Endothelial cell of umbilical vein (primary cell): ENCODE measurements at regions not wholly inside any gene's neighbourhood (a gene's known extent, or its start where the extent isn't known, plus 50 kb on each side); places are given as distances from the start of the nearest gene placed in this dataset.

ENCODE experiments used
- BruUV-seq: library from RNA; stranded (reverse); fragments of 400-500 nt; replicated peaks from 2 replicates; lab custom pipeline; 2021; lab: Mats Ljungman, UMichigan
- CTCF ChIA-PET: fragments of 300-600, 350-600 bp; sonication (Branson Sonifier 250); formaldehyde crosslinking; loops from one replicate; lab custom pipeline; 2021; ENCODE audit warnings: antibody characterized with exemption, inconsistent platforms; lab: Charles Lee
- POLR2A ChIA-PET: fragments of 300-600, 350-600 bp; sonication (Branson Sonifier 250); formaldehyde crosslinking; loops from one replicate; lab custom pipeline; 2021; ENCODE audit warnings: antibody characterized with exemption, inconsistent platforms; lab: Charles Lee
- DNase-seq: peaks from one replicate; pipeline ENCODE4 v3.0.0-alpha.2; 2011; ENCODE audit warnings: low read depth, low spot score
- FAIRE-seq: peaks from 2 replicates; lab custom pipeline; 2011; peaks lifted over from hg19 to GRCh38; lab: Jason Lieb, UNC
- H2AFZ ChIP-seq: 2 replicates; pipeline ENCODE4 v1.6.0; 2012; ENCODE audit warnings: low read depth, low read length, control low read depth, inconsistent platforms
- H3K27ac ChIP-seq: 2 replicates; pipeline ENCODE4 v1.5.1; 2011; ENCODE audit warnings: low read depth, mild to moderate bottlenecking, control low read depth, low read length, moderate library complexity; ENCODE audit not compliant: insufficient read depth
- H3K27me3 ChIP-seq, 2 experiments: 2 replicates each; pipeline versions ENCODE4 v1.6.0 to v1.6.1; 2011; ENCODE audit warnings: low read length in 2 of 2, mixed read lengths in 1 of 2; ENCODE audit not compliant: control insufficient read depth in 2 of 2, insufficient read depth in 2 of 2
- H3K36me3 ChIP-seq, 2 experiments: 2 replicates in 1 of 2; 3 replicates in 1 of 2; pipeline ENCODE4 v1.5.1; 2011; ENCODE audit warnings: low read length in 2 of 2, mild to moderate bottlenecking in 1 of 2, moderate library complexity in 1 of 2; ENCODE audit not compliant: control insufficient read depth in 2 of 2, insufficient read depth in 2 of 2; ENCODE audit errors: extremely low read depth in 1 of 2
- H3K4me1 ChIP-seq: 3 replicates; pipeline ENCODE4 v1.5.1; 2011; ENCODE audit warnings: mild to moderate bottlenecking, low read length; ENCODE audit not compliant: control insufficient read depth, insufficient read depth; ENCODE audit errors: extremely low read depth
- H3K4me2 ChIP-seq: 2 replicates; pipeline ENCODE4 v1.6.1; 2011; ENCODE audit warnings: low read length, control low read depth, mixed read lengths; ENCODE audit not compliant: insufficient read depth
- H3K4me3 ChIP-seq, 3 experiments: fragments of 200-600 bp in 1 of 3; sonication (generic), shearing (Covaris generic) in 1 of 3; replicated peaks in 1 of 3; 2 replicates each; pipeline ENCODE4 v1.5.1; 2011 to 2016; ENCODE audit warnings: control low read depth in 3 of 3, low read length in 3 of 3, mild to moderate bottlenecking in 2 of 3, inconsistent platforms in 1 of 3, low read depth in 1 of 3, moderate library complexity in 1 of 3; ENCODE audit not compliant: insufficient read depth in 1 of 3
- H3K79me2 ChIP-seq: 2 replicates; pipeline ENCODE4 v1.6.0; 2012; ENCODE audit warnings: low read length, inconsistent platforms; ENCODE audit not compliant: control insufficient read depth, insufficient read depth
- H3K9ac ChIP-seq: replicated peaks from 2 replicates; pipeline ENCODE3; 2011; ENCODE audit warnings: low read length, control low read depth; ENCODE audit not compliant: insufficient read depth; ENCODE audit errors: extremely low read depth
- H3K9me1 ChIP-seq: replicated peaks from 3 replicates; pipeline ENCODE4 v1.6.0; 2011; ENCODE audit warnings: mild to moderate bottlenecking, low read length; ENCODE audit not compliant: control insufficient read depth, insufficient read depth; ENCODE audit errors: extremely low read depth
- H3K9me3 ChIP-seq: replicated peaks from 2 replicates; pipeline ENCODE4 v1.5.1; 2012; ENCODE audit warnings: low read length, inconsistent platforms; ENCODE audit not compliant: control insufficient read depth, insufficient read depth
- H4K20me1 ChIP-seq: replicated peaks from 2 replicates; pipeline ENCODE3; 2011; ENCODE audit warnings: mild to moderate bottlenecking, low read length; ENCODE audit not compliant: control insufficient read depth, insufficient read depth; ENCODE audit errors: extremely low read depth
- EZH2 ChIP-seq: IDR thresholded peaks from 2 replicates; pipeline ENCODE4 v1.6.1; 2012; ENCODE audit warnings: borderline replicate concordance, low read depth, mild to moderate bottlenecking, moderate library complexity, low read length, inconsistent platforms; ENCODE audit not compliant: severe bottlenecking
- FOS ChIP-seq: IDR thresholded peaks from 2 replicates; pipeline ENCODE4 v1.6.1; 2011; ENCODE audit warnings: mild to moderate bottlenecking, low read length, moderate library complexity, borderline replicate concordance; ENCODE audit not compliant: insufficient read depth
- GATA2 ChIP-seq: IDR thresholded peaks from 2 replicates; pipeline ENCODE4 v1.7.0; 2011; ENCODE audit warnings: low read depth, mild to moderate bottlenecking, moderate library complexity, mixed read lengths, low read length; ENCODE audit not compliant: insufficient read length, insufficient read depth
- JUN ChIP-seq: IDR thresholded peaks from 2 replicates; pipeline ENCODE4 v1.6.1; 2011; ENCODE audit warnings: borderline replicate concordance, low read depth; ENCODE audit not compliant: insufficient read length, insufficient read depth
- MYC ChIP-seq: IDR thresholded peaks from one replicate; pipeline ENCODE4 v1.6.1; 2011; ENCODE audit warnings: mild to moderate bottlenecking, low read depth, low read length
- POLR2A ChIP-seq: IDR thresholded peaks from 2 replicates; pipeline ENCODE4 v1.6.1; 2012; ENCODE audit warnings: low read depth, mild to moderate bottlenecking, control low read depth, low read length
- POLR2AphosphoS5 ChIP-seq: IDR thresholded peaks from 2 replicates; pipeline ENCODE4 v1.6.1; 2012; ENCODE audit warnings: low read depth, mild to moderate bottlenecking, control low read depth, low read length, moderate library complexity; ENCODE audit not compliant: insufficient read depth
- dilution Hi-C: fragments of 300-500 bp; cut with MboI; formaldehyde crosslinking; loops from one replicate; pipeline ENCODE4 v1.15.0; 2019; ENCODE audit warnings: low sequenced_read_pairs; ENCODE audit not compliant: extremely low pct_ligation_motif_present
- intact Hi-C: fragments of 100-400 bp; cut with micrococcal nuclease; formaldehyde crosslinking; loops from one replicate; pipeline ENCODE4 v1.10.0; 2022
- TF ChIP-seq, protein P1 (sequence below), 2 donors: IDR thresholded peaks; 1 replicate in 1 of 2; 2 replicates in 1 of 2; pipeline ENCODE4 v1.5.1; 2011; ENCODE audit warnings: low read length in 2 of 2, mild to moderate bottlenecking in 2 of 2, moderate library complexity in 2 of 2, control low read depth in 1 of 2, inconsistent platforms in 1 of 2, low read depth in 1 of 2; ENCODE audit not compliant: insufficient read depth in 1 of 2; ENCODE audit errors: extremely low read depth in 1 of 2
- TF ChIP-seq, protein P2 (sequence below): IDR thresholded peaks from 2 replicates; pipeline ENCODE4 v1.6.1; 2011; ENCODE audit not compliant: insufficient read depth, insufficient read length

DNA sequence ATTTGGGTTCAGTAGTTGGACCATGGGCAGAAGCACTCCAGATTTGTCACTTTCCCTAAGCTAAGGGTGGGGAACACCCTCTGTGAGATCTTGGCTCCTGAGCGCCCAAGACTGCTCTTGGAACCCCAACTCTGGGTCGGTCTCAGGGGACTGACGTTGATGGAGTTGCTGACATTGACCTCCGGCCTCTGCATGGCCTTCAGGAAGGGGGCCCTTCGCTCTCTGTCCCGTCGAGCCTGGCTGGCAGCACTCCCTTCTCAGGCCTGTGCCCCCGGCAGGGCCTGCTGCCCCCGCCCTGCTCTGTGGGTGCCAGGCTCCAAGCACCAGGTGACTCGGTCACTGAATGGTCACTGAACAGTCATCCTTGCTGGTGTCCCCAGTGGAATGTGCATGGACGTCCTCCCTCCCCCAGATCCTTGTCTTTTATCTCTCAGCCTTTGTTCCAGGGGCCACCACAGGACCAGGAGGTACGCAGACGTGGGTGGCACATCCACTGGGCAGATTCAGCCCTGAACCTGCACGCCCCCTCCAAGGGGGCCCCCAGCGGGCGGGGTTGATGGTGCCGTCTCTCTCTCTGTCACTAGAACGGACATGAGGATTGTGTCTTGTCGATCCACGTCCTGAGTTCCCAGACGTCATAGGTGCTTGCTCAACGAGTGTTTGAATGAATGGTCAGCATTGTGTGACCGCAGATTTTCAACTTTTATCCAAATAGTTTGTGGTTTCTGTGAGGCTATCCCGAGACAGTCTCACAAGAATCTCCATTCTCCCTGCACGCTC, 314.5 kb downstream of the SEC14L1 start:
- Histone ChIP-seq H3K4me2 (no peak overlapping the region), H3K4me3 (no peak overlapping the region), H3K4me1 (peaks cover 23% of the 10 kb centered on the region), H4K20me1 (no peaks in the 10 kb centered on the region), H3K27ac (no peak overlapping the region), H2AFZ (no peak overlapping the region), H3K36me3 (no peaks in the 10 kb centered on the region), H3K9me1 (no peaks in the 10 kb centered on the region), H3K79me2 (peaks cover 15% of the 10 kb centered on the region), H3K27me3 (no peaks in the 10 kb centered on the region), H3K9me3 (no peaks in the 10 kb centered on the region), H3K9ac (no peak overlapping the region)
- intact Hi-C loops (no loop called here), dilution Hi-C loops (no loop called here)
- no peak for DNase-seq
- no peak for TF ChIP-seq GATA2
- no peak for TF ChIP-seq POLR2A
- TF ChIP-seq, protein P1, sequence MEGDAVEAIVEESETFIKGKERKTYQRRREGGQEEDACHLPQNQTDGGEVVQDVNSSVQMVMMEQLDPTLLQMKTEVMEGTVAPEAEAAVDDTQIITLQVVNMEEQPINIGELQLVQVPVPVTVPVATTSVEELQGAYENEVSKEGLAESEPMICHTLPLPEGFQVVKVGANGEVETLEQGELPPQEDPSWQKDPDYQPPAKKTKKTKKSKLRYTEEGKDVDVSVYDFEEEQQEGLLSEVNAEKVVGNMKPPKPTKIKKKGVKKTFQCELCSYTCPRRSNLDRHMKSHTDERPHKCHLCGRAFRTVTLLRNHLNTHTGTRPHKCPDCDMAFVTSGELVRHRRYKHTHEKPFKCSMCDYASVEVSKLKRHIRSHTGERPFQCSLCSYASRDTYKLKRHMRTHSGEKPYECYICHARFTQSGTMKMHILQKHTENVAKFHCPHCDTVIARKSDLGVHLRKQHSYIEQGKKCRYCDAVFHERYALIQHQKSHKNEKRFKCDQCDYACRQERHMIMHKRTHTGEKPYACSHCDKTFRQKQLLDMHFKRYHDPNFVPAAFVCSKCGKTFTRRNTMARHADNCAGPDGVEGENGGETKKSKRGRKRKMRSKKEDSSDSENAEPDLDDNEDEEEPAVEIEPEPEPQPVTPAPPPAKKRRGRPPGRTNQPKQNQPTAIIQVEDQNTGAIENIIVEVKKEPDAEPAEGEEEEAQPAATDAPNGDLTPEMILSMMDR (IDR thresholded peaks at IDR 0.05; ENCODE audit: extremely low read depth in 1 of 2, insufficient read depth in 1 of 2, low read depth in 1 of 2, low read length in 2 of 2): no peak
- no peak for TF ChIP-seq MYC
- TF ChIP-seq EZH2: no peak
- TF ChIP-seq, protein P2, sequence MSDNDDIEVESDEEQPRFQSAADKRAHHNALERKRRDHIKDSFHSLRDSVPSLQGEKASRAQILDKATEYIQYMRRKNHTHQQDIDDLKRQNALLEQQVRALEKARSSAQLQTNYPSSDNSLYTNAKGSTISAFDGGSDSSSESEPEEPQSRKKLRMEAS: no peak
- no peak for TF ChIP-seq POLR2AphosphoS5
- no peak for TF ChIP-seq FOS
- TF ChIP-seq JUN: no peak
- no TSS peak for BruUV-seq
- ChIA-PET POLR2A (interaction anchor here (0.7 kb wide), 1 partner anchor 22 kb away, joined by 3 read pairs; no protein-coding TSS in a partner anchor), CTCF (interaction anchor here (0.8 to 1.8 kb wide), 2 partner anchors 11 to 124 kb away, joined by 3 to 4 read pairs; no protein-coding TSS in a partner anchor)
- no peak for FAIRE-seq
